ENCODE measurements at regions not wholly inside any gene's neighbourhood (a gene's known extent, or its start where the extent isn't known, plus 50 kb on each side); places are given as distances from the start of the nearest gene placed in this dataset.

DNA sequence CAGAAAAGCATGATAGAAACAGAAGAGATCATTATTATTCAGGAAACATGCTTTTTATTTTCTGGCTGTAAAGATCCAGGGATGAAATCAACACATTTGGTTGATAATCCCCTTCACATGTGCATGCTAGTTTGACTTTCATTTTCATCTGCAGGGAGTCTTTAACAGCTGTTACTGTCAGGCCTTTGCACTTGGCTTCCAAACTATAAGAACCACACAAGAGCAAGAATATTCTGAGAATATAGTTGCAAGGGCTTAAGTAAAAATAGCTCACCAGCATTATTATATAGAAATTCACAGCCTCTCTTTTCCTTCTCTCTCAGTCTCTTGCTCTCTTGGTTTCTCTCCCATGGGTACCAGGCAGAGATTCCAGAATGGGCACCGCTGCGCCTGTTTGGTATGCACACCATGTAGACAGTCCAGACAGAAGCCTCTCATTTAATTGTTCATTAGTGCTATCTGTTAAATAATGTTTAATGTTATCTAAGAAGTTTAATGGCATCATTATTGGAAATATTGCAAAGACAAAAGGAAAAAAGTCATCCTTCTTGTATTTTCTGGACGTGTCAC is 622.3 kb upstream of the PLXNA2 start:
- DNase-seq: peak; percentile 33

GRCh38 chr1:208868554-208868953 is 624.4 kb upstream of the PLXNA2 start:
- DNase-seq: no peak

GRCh38 chr1:208874915-208875314 is 630.7 kb upstream of the PLXNA2 start:
- DNase-seq: no peak

DNA sequence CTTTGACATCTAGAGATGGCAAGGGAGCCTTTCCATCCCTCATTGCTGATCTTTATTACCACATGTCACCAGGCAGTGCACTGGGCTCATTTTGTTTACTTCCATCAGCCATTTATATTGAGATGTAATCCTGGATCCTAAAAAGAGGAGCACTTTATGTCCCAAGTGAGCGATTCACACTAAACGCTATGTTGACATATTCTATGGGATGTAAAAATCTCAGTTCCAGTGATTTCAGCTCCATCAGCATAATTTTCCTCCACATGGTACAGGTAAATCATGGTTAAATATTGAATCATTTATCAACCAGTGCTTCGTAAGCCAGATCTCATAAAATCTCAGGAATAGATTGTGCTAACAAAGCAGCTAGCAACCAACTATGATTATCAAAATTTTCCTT is 634.8 kb upstream of the PLXNA2 start:
- no peak for DNase-seq

- no peak for DNase-seq
Observed at GRCh38 chr1:208880433-208881100, 636.4 kb upstream of the PLXNA2 start.

DNA sequence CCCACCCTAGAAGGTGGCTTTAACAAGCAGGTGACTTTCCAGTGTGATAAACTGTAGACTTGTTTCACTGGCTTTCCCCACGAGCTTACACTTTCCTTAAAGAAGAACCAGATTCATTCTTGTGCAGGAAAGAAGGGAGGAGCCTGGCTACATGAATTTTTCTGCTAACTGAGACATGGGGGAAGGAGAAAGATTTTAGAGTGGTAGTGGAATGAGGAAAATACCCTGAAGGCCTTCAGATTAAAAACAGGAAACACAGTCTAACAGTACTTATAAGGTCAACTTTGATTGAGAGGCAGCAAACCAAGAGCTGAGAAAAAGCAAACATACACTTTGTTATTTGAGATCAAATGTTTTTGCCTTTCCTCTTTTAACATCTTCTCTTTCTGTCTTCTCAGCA is 640.9 kb upstream of the PLXNA2 start:
- DNase-seq: no peak

- no peak for DNase-seq
Observed at GRCh38 chr1:208885650-208886049, 641.5 kb upstream of the PLXNA2 start.

GRCh38 chr1:208888376-208888775 is 644.2 kb upstream of the PLXNA2 start:
- no peak for DNase-seq

GRCh38 chr1:208892147-208892546 is 648.0 kb upstream of the PLXNA2 start:
- no peak for DNase-seq

DNA sequence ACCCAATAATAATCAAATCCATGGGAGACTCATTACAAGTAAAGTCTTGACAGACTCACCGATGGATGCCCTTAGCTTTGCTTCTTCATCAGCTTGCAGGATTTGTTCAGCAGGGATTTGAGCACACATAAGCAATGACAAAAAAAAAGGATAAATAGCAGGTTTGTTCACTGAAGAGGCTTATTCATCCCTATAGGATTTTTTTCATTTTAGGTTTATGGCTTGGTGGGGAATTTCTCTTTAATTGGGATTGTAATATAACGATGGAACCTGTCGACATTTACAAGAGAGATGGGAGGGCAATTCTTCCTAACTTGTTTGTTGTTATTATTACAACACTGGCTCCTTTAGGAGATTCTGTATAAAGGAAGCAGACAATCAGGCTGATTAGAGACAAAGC is 649.1 kb upstream of the PLXNA2 start:
- DNase-seq: peak; percentile 13

GRCh38 chr1:208895181-208895580 is 651.0 kb upstream of the PLXNA2 start:
- DNase-seq: peak; percentile 33

- no peak for DNase-seq
Observed at GRCh38 chr1:208895820-208896219, 651.6 kb upstream of the PLXNA2 start.

GRCh38 chr1:208896768-208897167 is 652.6 kb upstream of the PLXNA2 start:
- DNase-seq: no peak

DNA sequence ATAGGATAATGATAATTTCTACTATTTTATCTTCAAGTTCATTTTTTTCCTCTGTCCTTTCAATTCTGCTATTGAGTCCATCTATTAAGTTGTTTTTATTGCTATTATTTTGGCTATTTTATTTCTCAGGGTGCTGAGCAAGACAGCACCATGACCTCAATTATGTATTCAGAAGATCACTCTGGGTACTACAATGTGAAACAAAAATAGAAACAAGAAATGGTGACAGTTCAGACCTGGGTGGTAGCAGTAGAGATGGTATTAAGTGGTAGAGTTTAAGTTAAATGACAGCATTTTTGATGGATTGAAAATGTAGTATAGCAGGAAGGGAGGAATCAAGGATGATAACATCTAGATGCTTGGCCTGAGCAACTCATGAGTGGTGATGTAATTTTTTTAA is 655.3 kb upstream of the PLXNA2 start:
- DNase-seq: no peak

GRCh38 chr1:208903251-208903905 is 659.2 kb upstream of the PLXNA2 start:
- DNase-seq: no peak

DNA sequence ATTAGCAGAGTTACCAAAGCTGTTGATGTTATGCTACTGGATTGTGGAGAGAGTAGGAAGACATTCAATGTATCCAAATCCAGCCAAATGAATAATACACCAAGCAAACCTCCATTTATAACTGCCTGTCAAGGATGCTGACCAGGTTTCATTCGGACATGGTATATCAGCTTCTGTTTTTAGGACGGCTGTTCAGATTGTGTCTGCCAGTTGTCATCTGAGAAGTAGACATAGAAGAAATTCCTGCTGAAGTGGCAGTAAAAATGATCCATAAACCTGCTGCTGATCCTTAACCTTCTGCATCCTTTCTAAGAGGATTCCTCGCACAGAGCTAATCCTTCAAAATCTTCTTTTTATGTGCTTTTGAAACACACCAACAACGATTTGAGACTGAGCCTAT is 663.6 kb upstream of the PLXNA2 start:
- DNase-seq: no peak

DNA sequence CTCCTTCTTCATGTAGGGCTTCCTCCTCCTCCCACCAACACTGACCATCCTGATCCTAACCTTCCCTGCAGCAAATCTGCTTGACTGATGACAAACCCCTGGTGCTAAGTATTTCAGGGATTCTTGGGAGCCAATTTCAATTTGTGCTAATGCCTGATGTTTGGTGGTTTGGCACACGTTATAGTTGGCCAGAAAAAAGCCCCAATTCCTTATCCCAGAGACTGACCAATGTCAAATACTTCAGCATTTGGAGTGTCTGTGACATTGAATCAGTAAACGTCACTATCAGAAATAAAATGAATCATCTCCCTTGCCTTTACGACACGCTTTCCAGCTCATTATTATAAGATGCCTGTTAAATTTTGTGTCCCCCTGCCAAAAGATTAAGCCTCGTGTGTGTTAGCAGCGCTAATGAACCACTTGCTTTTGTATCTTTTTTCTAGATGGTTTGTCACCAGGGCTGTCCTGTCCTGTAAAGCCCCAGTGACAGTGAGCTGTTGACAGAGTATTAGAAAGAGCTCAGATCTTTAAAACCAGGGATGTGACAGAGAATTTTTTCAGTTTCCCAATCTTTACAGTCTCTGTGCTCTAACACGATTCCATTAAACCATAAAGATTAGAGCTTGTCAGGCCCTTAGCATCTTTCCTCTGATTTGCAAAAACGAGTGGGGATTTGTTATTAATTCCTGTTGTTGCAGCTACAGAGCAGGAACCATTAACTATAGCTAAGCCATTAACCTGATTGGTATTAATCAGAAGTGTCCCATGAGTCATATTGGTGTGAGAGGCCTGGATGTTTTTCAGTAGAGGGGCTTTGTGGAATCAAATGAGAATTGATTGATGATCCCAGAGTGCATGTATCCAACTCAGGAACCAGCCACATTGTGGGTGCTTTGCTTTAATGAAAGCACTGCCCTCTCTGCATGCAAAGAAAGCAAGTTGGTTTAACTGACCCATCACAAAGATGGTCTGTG is 665.1 kb upstream of the PLXNA2 start:
- DNase-seq: no peak

- no peak for DNase-seq
Observed at GRCh38 chr1:208910161-208910560, 666.0 kb upstream of the PLXNA2 start.

DNA sequence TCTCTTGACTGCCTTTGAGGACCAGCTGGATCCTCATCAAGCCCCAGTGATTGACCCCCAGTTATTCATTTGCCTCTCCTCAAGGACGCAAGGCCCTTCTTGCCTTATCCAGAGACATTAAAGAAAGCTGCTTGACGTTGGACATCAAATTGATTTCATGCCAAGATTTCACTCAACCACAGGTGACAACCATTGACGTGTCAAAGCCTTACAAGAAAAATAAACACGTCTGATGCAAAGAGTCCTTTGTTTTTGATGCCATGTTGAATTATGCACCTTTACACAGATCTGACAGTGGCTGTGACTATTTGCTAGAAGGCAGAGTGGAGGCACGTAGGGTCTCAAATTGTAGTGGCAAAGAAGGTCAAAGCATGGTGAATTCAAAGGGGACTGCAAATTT is 666.2 kb upstream of the CAMK1G start:
- no peak for DNase-seq

DNA sequence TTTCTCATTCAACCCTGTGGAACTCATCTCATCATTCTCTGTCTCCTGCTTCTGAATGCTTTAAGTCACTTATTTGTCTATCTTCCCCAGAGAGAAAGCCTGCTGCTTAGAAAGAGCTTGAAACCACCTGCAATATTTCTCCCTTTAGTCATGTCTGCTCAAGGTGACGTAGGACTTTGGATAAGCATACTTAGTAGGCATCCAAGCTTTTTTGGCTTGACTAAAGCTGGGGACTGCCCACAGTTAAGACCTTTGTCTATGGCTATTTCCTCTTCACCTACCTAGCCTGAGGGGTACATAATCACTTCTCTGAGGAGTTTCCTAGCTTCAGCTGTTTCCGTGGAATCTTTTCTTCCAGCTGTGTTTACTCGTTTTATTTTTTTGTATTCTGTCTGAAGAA is 665.8 kb upstream of the CAMK1G start:
- no peak for DNase-seq

GRCh38 chr1:208918160-208918559 is 665.4 kb upstream of the CAMK1G start:
- no peak for DNase-seq

DNA sequence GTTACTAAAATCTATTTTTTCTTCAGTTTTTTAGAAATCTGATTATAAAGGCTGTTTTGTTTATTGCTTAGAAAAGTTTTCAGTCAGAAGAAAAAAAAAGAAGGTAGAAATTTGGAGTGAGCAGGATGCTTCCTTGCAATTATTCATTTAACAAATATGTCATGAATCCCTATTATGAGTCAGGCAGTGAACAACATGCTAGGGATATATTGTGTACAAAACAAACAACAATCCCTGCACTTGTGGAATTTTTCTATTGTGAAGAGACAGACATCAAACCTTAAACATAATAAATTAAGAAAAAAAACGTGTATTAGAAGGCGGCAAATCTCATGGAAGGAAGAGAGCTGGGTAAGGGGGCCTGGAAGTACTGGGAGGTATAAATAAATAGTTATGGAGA is 664.1 kb upstream of the CAMK1G start:
- DNase-seq: no peak

GRCh38 chr1:208921259-208921658 is 662.3 kb upstream of the CAMK1G start:
- DNase-seq: no peak

Data from eye (tissue), 1 donor.